Cerebellar cortex (tissue), 1 donor: ENCODE measurements at regions not wholly inside any gene's neighbourhood (a gene's known extent, or its start where the extent isn't known, plus 50 kb on each side); places are given as distances from the start of the nearest gene placed in this dataset.

Source experiments
- DNase-seq: peaks from one replicate; pipeline ENCODE4 v3.0.0-alpha.2; 2015; ENCODE audit warnings: low spot score

- no peak for DNase-seq
These were observed 460.1 kb upstream of the SLIT2 start for GRCh38 chr4:19791422-19792123.

DNA sequence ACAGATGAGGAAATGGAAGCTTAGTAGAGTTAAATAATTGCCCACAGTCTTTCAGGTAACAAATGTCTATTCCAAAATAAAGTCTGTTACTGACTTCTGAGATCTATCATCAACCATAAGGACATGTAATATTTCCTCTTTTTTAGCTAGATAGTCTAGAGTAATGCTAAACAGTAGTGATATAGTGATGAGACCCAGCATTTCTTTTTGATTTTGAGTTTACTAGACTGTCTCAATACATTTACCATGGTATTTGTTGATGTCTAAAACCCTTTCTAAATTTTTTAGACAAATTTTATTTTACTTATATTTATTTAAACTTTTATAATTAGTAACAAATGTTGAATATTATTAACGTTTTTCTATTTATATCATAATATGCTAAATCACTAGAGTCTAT is 465.1 kb upstream of the SLIT2 start:
- DNase-seq: no peak

DNA sequence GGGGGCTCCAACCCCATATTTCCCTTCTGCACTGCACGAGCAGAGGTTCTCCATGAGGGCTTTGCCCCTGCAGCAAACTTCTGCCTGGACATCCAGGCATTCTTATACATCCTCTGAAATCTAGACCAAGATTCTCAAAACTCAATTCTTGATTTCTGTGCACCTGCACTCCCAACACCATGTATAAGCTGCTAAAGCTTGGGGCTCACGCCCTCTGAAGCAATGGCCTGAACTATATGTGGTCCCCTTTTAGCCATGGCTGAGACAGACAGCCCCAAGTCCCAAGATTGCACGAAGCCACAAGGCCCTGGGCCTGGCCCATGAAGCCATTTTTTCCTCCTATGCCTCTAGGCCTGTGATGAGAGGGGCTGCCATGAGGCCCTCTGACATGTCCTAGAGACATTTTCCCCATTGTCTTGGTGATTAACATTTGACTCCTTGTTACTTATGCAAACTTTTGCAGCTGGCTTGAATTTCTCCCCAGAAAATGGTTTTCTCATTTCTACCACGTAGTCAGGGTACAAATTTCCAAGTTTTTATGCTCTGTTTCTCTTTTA is 468.0 kb upstream of the SLIT2 start:
- no peak for DNase-seq

GRCh38 chr4:19780871-19781270 is 470.8 kb upstream of the SLIT2 start:
- DNase-seq: no peak

- no peak for DNase-seq
These were observed 474.8 kb upstream of the SLIT2 start for GRCh38 chr4:19776929-19777328.

DNA sequence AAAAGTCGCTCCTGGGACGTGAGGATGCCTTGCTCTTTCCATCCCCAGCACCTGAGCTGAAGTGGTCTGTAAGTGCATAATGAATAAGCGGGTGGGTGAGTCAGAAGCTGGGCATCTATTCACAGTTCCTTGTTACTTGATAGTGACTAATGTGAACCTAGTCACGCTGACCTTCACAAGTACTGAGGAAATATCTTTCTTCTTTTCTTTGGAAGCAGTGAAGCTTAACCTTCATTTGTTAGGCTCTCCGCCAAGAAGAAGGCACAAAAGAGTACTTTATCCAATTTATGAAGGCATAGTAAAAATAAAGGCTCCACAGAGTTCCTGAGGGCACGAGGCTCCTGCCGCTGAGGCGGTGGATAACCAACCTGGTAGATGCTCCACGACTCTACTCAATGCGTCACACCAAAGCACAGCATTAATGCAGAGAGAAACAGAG is 475.7 kb upstream of the SLIT2 start:
- no peak for DNase-seq

DNA sequence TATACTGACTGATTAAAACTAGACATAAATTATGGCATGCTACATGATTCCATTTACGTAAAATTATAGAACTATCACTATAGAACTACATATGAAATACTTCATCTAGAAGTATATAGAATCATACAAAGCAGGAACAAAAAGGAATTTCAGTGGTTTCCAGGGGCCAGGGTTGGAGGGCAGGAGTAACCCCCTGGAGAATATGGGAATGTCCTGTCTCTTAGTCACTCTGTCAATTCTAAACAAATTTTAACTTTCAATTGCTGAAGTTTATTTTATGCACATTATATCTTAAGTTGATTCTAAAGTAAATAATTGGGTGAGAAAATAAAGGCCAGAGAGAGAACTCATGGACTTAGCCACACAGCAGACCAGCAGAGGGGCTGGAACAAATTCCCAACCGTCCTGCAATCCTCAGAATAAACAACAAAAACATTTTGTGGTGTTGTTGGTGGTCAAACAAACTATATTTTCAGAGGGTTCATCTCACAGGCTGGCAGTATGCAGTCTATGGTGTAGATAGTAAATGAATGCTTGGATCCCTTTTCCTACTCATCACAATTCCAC is 476.9 kb upstream of the SLIT2 start:
- no peak for DNase-seq

GRCh38 chr4:19772581-19772980 is 479.1 kb upstream of the SLIT2 start:
- no peak for DNase-seq

GRCh38 chr4:19756661-19757060 is 495.0 kb upstream of the SLIT2 start:
- no peak for DNase-seq

DNA sequence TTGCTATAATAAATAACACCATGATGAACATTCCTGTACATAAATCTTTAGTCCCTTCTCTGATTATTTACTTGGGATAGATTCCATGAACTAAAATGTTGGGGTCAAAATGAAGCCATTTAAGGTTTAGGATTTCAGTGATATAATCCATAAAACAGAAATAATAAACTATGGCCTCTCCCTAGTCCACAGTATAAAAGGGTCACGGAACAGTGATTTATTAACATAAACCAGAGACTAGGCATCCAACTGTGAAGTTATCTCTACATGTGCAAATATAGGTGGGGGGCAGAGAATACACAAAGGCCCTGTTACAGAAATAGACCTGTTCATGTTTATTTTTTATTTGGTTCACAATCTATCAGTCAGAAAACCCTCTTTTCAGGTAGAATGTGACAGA is 499.1 kb upstream of the SLIT2 start:
- no peak for DNase-seq

DNA sequence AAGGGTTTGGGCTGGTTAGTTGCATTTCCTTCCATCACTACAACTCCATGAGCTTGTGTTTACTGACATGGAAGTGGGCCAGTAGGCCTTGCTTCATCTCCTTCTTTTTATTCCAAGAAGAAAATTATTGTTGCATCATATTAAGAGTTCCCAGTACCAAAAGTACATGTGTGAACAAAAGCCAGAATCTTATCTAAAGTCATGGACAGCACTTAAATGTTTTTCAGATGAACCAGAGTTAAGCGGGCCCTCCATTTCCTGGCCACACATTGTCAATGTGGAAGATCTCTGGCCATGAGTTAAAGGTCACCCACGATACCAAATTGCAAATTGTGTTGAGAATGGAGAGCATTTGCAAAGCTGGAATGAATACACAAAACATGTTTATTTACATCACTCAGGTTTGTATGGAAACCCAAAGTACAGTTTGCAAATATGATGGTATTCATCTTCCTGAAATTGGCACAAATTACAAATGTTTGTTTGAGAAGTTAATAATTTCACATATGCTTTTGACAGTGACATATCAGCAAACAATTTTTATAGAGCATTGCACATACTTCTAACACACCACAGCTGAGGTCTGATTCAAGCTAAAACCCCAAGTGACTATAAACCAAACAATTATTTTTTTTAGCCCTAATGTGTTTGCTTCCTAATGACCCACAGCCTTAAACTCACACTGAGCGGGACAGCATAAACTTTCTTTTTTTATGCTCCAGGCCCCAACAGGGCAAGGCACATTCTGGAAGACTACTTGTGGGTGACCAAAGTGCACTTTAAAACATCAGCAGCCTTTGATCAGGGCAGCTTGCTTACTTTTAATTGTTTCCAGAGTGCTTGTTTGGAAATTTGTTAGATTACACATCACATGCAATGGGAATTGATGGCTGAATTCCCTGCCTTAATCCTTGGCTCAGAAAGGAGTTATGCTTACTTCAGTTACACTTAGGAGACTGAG is 502.9 kb upstream of the SLIT2 start:
- DNase-seq: no peak

- DNase-seq: no peak
These were observed 505.3 kb upstream of the SLIT2 start for GRCh38 chr4:19746377-19746776.

DNA sequence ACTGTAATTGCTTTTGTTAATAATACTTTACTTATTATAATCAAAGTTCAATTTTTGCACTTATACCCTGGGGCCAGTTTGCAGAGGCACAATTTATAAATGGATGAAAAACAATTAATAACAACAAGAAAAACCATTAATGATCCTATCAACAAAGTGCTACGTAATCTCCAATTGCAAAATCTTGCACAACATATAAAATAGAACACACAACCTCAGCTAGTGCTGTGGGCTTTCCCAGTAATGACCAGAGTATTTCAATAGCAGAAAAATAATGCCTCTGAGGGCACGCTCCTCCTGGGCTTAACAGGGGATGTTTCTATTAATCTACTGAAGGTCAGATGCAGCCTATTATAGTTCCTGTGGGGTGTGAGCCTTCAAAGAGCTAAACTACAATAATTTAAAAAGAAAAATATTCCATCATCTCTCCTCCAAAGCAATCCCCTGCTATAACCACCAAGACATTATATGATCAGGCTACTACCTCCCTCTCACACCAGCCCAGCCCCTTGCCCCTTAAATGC is 508.5 kb upstream of the SLIT2 start:
- no peak for DNase-seq

DNA sequence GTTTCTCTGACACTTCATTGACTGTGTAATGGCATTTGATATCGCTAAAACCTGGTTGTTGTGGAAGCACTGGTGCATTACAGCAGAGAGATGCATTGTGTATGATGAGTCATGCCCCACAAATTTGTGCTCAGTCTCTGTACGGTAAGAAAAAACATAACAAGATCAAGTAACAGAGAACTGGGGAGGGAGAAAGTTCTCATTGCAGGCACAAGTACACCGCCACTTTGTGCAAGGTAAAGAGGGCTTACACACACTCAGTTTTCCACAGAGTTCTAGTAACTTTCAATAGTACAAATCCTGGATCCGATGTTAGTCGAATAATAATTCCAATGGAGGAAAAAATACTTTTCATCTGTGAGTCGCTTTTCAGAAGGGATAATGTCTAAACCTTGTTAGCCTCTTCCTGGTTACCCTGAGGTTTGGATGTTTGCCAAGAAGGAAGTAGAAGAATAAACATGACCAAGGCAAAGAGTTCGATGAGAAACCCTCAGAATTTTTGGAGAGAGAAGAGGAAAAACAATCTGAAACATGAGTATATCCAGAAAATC is 512.5 kb upstream of the SLIT2 start:
- no peak for DNase-seq

DNA sequence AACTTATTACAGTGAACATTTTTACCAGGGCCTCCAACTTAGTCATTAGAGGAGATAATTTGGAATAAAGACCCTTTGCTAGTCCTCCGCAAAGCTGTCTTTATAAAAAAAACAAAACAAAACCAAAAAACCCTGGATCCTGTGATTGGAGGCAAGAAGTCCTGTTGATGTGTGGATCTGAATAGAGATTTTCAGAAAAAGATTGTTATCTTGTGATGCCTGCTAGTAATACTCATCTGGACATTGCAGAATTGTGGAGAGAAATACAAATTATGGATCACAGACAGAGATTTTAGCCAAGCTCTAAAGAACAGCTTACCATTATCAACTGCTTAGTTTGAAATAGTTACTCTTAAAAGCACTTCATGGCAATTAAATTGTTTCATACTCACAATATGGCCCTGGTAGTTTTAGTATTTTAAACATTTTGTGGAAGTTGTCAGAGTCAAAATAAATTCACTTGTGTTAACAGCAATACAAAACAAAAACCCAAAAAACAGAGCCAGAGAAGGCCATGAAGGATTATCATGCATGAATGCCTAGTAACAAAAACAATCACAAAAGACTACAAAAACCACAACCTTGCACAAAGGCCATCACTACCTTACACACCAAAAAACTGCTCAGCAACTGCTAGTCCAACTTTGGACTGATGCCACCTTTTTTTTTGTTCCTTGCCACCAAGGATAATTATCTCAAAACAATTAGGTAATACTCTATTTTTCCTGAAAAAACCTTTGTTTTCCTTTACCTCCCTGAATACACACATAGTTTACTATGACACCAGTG is 514.5 kb upstream of the SLIT2 start:
- no peak for DNase-seq

DNA sequence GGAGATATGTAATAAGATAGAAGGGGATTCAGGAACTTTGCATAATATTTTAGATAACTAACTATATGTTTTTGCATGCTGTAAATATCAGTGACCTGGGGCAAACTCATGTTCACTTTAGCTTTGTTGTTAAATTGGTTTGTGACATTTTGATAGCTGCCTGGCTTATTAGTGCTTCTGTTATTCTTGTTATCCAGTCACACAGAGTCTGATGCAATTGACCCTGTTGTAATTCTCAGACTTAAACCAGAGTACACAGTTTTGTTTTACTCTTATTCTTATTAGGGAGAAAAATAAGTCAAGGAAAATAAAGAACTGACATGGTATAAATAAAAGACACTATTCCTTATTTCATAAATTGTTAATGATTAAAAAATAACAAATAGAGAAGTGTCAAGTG is 516.7 kb upstream of the SLIT2 start:
- no peak for DNase-seq

- DNase-seq: no peak
These were observed 521.6 kb upstream of the SLIT2 start for GRCh38 chr4:19729886-19730651.

- no peak for DNase-seq
These were observed 522.9 kb upstream of the SLIT2 start for GRCh38 chr4:19728773-19729172.

GRCh38 chr4:19727141-19727540 is 524.6 kb upstream of the SLIT2 start:
- no peak for DNase-seq

- DNase-seq: no peak
These were observed 526.6 kb upstream of the SLIT2 start for GRCh38 chr4:19725130-19725529.
